ENCODE measurements at regions not wholly inside any gene's neighbourhood (a gene's known extent, or its start where the extent isn't known, plus 50 kb on each side); places are given as distances from the start of the nearest gene placed in this dataset.

DNA sequence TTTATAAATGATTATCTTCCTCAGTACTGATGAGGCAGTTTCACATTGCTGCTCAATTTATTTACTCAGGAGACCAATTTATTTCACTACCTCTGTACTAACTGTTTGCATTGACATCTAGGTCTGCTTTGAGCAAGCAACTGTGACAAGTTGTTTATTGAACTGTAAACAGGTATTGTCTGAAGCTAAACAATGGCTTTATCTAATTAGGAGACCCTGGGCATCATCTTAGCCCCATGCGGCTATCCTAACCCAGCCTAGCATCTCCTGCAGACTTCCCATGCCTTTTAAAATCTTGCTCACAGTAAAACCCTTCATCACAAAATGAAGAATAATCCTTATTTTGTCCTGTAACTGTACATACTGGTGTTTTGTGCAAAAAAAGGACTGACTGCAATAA lies 348.2 kb downstream of the RWDD3 start:
- H3K4me3 ChIP-seq (replicated peaks; ENCODE audit: insufficient read depth, low read length) = no peak overlapping the region
- no peak for TF ChIP-seq POLR2AphosphoS5 (IDR thresholded peaks at IDR 0.05; ENCODE audit: low read depth)
- TF ChIP-seq CTCF (IDR thresholded peaks at IDR 0.05; ENCODE audit: insufficient read depth, low read length) = no peak
- no peak for TF ChIP-seq SPI1 (IDR thresholded peaks at IDR 0.05; ENCODE audit: borderline replicate concordance, low read depth)
- no peak for TF ChIP-seq GABPA (IDR thresholded peaks at IDR 0.05; ENCODE audit: low read depth)
- TF ChIP-seq REST (IDR thresholded peaks at IDR 0.05; ENCODE audit: insufficient replicate concordance, low read depth) = no peak
- no peaks in the 10 kb centered on the region for H3K27me3 ChIP-seq (ENCODE audit: insufficient read depth, poor library complexity, severe bottlenecking)
- H3K27ac ChIP-seq (replicated peaks) = no peak overlapping the region
- no peak for DNase-seq (ENCODE audit: low read depth in 1 of 2, low spot score in 1 of 2)

DNA sequence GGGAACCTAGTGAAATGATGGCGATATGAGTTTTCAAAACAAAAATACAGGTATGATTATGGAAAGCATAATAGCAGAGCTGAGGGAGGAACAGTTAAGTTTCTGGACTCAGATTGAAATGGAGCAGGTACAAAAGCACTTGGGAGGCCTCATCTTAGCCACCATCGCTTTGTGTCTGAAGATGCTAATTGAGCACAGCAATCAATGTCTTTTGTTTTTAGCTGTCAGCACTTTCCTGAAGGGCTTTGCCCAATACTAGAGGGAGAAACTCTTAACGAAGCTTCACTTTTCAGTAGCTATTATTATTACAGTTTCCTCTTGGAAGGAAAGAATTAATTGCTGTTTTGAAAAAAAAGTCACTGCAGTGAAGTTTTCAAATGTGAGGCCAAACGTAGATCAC lies 348.7 kb downstream of the RWDD3 start:
- TF ChIP-seq CTCF (IDR thresholded peaks at IDR 0.05; ENCODE audit: insufficient read depth, low read length) (no peak), SPI1 (IDR thresholded peaks at IDR 0.05; ENCODE audit: borderline replicate concordance, low read depth) (no peak)
- Histone ChIP-seq H3K4me3 (replicated peaks; ENCODE audit: insufficient read depth, low read length) (no peak overlapping the region), H3K27ac (replicated peaks) (no peak overlapping the region), H3K27me3 (ENCODE audit: insufficient read depth, poor library complexity, severe bottlenecking) (no peaks in the 10 kb centered on the region)
- DNase-seq (ENCODE audit: low read depth in 1 of 2, low spot score in 1 of 2) = no peak

DNA sequence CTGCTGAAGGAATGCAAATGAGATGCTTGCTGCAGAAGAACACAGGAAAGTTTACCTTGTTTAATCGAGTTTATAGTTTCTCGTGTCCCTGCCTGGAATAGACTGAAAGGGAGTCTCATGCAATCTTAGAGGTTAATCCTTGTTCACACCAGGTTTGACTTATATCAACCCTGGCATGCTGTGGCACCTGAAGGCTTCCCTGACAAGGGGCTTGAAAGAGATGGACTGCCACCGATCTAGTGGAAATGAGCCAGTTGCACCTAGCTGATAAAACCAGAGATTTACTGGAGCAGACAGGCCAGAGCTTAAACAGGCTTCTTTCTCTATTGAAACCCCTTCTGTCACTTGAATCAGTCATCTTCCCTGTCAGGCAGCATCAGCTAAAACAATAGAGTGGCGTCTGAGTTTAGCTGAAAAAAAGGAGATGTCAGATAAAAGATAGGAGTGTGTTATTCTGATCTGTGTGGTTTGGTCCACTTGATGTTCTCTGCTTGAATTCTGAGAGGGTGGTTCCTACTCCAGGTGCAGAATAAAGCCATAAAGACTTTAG lies 349.7 kb downstream of the RWDD3 start:
- H3K4me3 ChIP-seq (replicated peaks; ENCODE audit: insufficient read depth, low read length) = no peak overlapping the region
- DNase-seq (ENCODE audit: low read depth in 1 of 2, low spot score in 1 of 2) = no peak
- TF ChIP-seq POLR2AphosphoS5 (IDR thresholded peaks at IDR 0.05; ENCODE audit: low read depth) (no peak), GABPA (IDR thresholded peaks at IDR 0.05; ENCODE audit: low read depth) (no peak), SPI1 (IDR thresholded peaks at IDR 0.05; ENCODE audit: borderline replicate concordance, low read depth) (no peak), REST (IDR thresholded peaks at IDR 0.05; ENCODE audit: insufficient replicate concordance, low read depth) (no peak), CTCF (IDR thresholded peaks at IDR 0.05; ENCODE audit: insufficient read depth, low read length) (no peak)
- no peaks in the 10 kb centered on the region for H3K27me3 ChIP-seq (ENCODE audit: insufficient read depth, poor library complexity, severe bottlenecking)
- no peak overlapping the region for H3K27ac ChIP-seq (replicated peaks)

- H3K27ac ChIP-seq (replicated peaks) = no peak overlapping the region
- TF ChIP-seq GABPA (IDR thresholded peaks at IDR 0.05; ENCODE audit: low read depth) (no peak), POLR2AphosphoS5 (IDR thresholded peaks at IDR 0.05; ENCODE audit: low read depth) (no peak), CTCF (IDR thresholded peaks at IDR 0.05; ENCODE audit: insufficient read depth, low read length) (no peak), REST (IDR thresholded peaks at IDR 0.05; ENCODE audit: insufficient replicate concordance, low read depth) (no peak), SPI1 (IDR thresholded peaks at IDR 0.05; ENCODE audit: borderline replicate concordance, low read depth) (no peak)
Measured at GRCh38 chr1:95584315-95584714, 350.3 kb downstream of the RWDD3 start.

More at GRCh38 chr1:95584315-95584714, 350.3 kb downstream of the RWDD3 start:
- Histone ChIP-seq H3K4me3 (replicated peaks; ENCODE audit: insufficient read depth, low read length) (no peak overlapping the region), H3K27me3 (ENCODE audit: insufficient read depth, poor library complexity, severe bottlenecking) (no peaks in the 10 kb centered on the region)
- DNase-seq (ENCODE audit: low read depth in 1 of 2, low spot score in 1 of 2) = no peak
